SK-N-MC (cell line): ENCODE measurements at regions not wholly inside any gene's neighbourhood (a gene's known extent, or its start where the extent isn't known, plus 50 kb on each side); places are given as distances from the start of the nearest gene placed in this dataset.

Experiments
- EZH2 ChIP-seq: fragments of 200-600 bp; sonication (generic); IDR thresholded peaks from one replicate; pipeline ENCODE4 v1.6.1; 2017; ENCODE audit warnings: antibody characterized with exemption
- FOXP2 ChIP-seq: optimal IDR thresholded peaks from 2 replicates; pipeline ENCODE3; 2011; ENCODE audit warnings: mild to moderate bottlenecking, moderate library complexity; ENCODE audit not compliant: insufficient read depth; ENCODE audit errors: extremely low read length, control extremely low read depth
- POLR2AphosphoS5 ChIP-seq: IDR thresholded peaks from 2 replicates; pipeline ENCODE4 v1.6.1; 2012; ENCODE audit warnings: mild to moderate bottlenecking, low read depth, low read length, borderline replicate concordance

DNA sequence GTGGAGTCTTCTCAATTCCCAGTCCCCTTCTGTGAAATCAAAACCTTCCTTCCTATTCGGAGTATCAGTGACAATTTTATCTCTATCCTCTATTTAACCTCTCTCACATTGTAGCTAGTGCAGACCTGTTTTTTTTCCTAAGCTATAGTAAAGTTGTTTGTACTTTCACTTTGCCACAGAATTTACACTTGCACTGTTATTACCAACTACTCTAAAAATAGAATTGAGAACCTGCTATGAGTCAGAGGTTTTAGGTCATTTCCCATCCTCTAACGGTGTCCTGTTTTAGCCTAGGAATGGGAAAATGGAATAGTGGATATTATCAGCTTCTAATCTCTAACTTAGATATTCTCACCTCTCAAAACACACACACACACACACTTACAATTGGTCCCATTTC, 862.7 kb downstream of the NCAM2 start:
- TF ChIP-seq FOXP2: no peak
- TF ChIP-seq EZH2: no peak
- TF ChIP-seq POLR2AphosphoS5: no peak
